ENCODE measurements at regions not wholly inside any gene's neighbourhood (a gene's known extent, or its start where the extent isn't known, plus 50 kb on each side); places are given as distances from the start of the nearest gene placed in this dataset.

GRCh38 chr2:72035518-72036172 lies 112.0 kb downstream of the CYP26B1 start:
- TF ChIP-seq CTCF (IDR thresholded peaks at IDR 0.05; ENCODE audit: low read length) (no peak), EZH2 (optimal IDR thresholded peaks at IDR 0.05; ENCODE audit: low read depth, low read length) (no peak)

Data from MM.1S (cell line).